ENCODE measurements at regions not wholly inside any gene's neighbourhood (a gene's known extent, or its start where the extent isn't known, plus 50 kb on each side); places are given as distances from the start of the nearest gene placed in this dataset.
"Not testable (repeated sequence)": the region's sequence is repeated elsewhere in the genome, so short reads cannot be mapped to it uniquely, and the experiment has no call there.

- peaks cover 0 to 2% (median 0%) of the 10 kb centered on the region in 4 donors for H3K27me3 ChIP-seq
- H3K4me3 ChIP-seq: no peak overlapping the region
- no peak overlapping the region for H3K27ac ChIP-seq
- peaks cover 4 to 6% (median 4%) of the 10 kb centered on the region in 4 donors for H3K4me1 ChIP-seq
- H3K9me3 ChIP-seq: no peaks in the 10 kb centered on the region
- DNase-seq (no peak), ATAC-seq (ENCODE audit: low FRiP score in 2 of 2) (no peak)
- no peaks in the 10 kb centered on the region for H3K36me3 ChIP-seq
- TF ChIP-seq EP300 (IDR thresholded peaks at IDR 0.05) (no peak), POLR2AphosphoS5 (IDR thresholded peaks at IDR 0.05) (no peak), POLR2A (IDR thresholded peaks at IDR 0.05) (no peak)
- TF ChIP-seq, protein P1, sequence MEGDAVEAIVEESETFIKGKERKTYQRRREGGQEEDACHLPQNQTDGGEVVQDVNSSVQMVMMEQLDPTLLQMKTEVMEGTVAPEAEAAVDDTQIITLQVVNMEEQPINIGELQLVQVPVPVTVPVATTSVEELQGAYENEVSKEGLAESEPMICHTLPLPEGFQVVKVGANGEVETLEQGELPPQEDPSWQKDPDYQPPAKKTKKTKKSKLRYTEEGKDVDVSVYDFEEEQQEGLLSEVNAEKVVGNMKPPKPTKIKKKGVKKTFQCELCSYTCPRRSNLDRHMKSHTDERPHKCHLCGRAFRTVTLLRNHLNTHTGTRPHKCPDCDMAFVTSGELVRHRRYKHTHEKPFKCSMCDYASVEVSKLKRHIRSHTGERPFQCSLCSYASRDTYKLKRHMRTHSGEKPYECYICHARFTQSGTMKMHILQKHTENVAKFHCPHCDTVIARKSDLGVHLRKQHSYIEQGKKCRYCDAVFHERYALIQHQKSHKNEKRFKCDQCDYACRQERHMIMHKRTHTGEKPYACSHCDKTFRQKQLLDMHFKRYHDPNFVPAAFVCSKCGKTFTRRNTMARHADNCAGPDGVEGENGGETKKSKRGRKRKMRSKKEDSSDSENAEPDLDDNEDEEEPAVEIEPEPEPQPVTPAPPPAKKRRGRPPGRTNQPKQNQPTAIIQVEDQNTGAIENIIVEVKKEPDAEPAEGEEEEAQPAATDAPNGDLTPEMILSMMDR (IDR thresholded peaks at IDR 0.05): no peak
- 96 to 97% methylated on average over 2 of the region's 2 CpGs for WGBS, 2 donors
Observed at GRCh38 chr3:72651498-72651897, 196.7 kb downstream of the SHQ1 start.

GRCh38 chr3:72646263-72646662, 202.0 kb downstream of the SHQ1 start:
- H3K36me3 ChIP-seq: no peaks in the 10 kb centered on the region
- no peaks in the 10 kb centered on the region for H3K9me3 ChIP-seq
- DNase-seq (no peak), ATAC-seq (ENCODE audit: low FRiP score in 2 of 2) (no peak)
- 69 to 95% methylated on average over 2 of the region's 2 CpGs for WGBS, 2 donors
- no peak overlapping the region for H3K4me3 ChIP-seq
- no peak overlapping the region for H3K27ac ChIP-seq
- H3K27me3 ChIP-seq: no peaks in the 10 kb centered on the region
- H3K4me1 ChIP-seq: no peaks in the 10 kb centered on the region
- TF ChIP-seq POLR2A (IDR thresholded peaks at IDR 0.05) (no peak), EP300 (IDR thresholded peaks at IDR 0.05) (no peak), POLR2AphosphoS5 (IDR thresholded peaks at IDR 0.05) (no peak)
- TF ChIP-seq, protein P1 (IDR thresholded peaks at IDR 0.05): no peak

DNA sequence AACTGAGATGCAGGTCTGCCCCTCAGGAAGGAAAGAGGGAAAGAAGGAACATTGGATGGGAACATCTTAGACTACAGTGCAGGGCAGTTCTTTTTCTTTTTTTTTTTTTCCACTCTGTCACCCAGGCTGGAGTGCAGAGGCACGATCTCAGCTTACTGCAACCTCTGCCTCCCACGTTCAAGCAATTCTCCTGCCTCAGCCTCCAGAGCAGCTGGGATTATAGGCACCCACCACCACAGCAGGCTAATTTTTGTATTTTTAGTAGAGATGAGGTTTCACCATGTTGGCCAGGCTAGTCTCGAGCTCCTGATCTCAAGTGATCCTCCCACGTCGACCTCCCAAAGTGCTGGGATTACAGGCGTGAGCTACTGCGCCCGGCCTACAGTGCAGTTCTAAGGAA, 204.6 kb downstream of the SHQ1 start:
- not testable (repeated sequence) for ATAC-seq (ENCODE audit: low FRiP score in 2 of 2); H3K27ac ChIP-seq; H3K9me3 ChIP-seq; H3K4me3 ChIP-seq; H3K36me3 ChIP-seq; H3K4me1 ChIP-seq; H3K27me3 ChIP-seq; DNase-seq
- 84 to 97% methylated on average over 2 to 8 of the region's 8 CpGs for WGBS, 2 donors

- no peaks in the 10 kb centered on the region for H3K27me3 ChIP-seq
- peaks cover 0 to 3% (median 0%) of the 10 kb centered on the region in 4 donors for H3K4me1 ChIP-seq
- H3K4me3 ChIP-seq: no peak overlapping the region
- H3K9me3 ChIP-seq: no peaks in the 10 kb centered on the region
- WGBS, 2 donors: 83 to 100% methylated on average over 2 of the region's 2 CpGs
- no peak overlapping the region for H3K27ac ChIP-seq
- no peak for DNase-seq
- TF ChIP-seq, protein P1 (IDR thresholded peaks at IDR 0.05): no peak
- TF ChIP-seq POLR2A (IDR thresholded peaks at IDR 0.05) (no peak), POLR2AphosphoS5 (IDR thresholded peaks at IDR 0.05) (no peak), EP300 (IDR thresholded peaks at IDR 0.05) (no peak)
- ATAC-seq (ENCODE audit: low FRiP score in 2 of 2): no peak
- no peaks in the 10 kb centered on the region for H3K36me3 ChIP-seq
Observed at GRCh38 chr3:72641684-72642083, 206.6 kb downstream of the SHQ1 start.

GRCh38 chr3:72641072-72641471, 207.2 kb downstream of the SHQ1 start:
- Histone ChIP-seq H3K27ac (no peak overlapping the region), H3K27me3 (no peaks in the 10 kb centered on the region), H3K36me3 (no peaks in the 10 kb centered on the region), H3K9me3 (no peaks in the 10 kb centered on the region), H3K4me3 (no peak overlapping the region), H3K4me1 (peaks cover 0 to 3% (median 0%) of the 10 kb centered on the region in 4 donors)
- no peak for DNase-seq
- ATAC-seq (ENCODE audit: low FRiP score in 2 of 2): no peak
- TF ChIP-seq POLR2AphosphoS5 (IDR thresholded peaks at IDR 0.05) (no peak), POLR2A (IDR thresholded peaks at IDR 0.05) (no peak), EP300 (IDR thresholded peaks at IDR 0.05) (no peak)
- TF ChIP-seq, protein P1 (IDR thresholded peaks at IDR 0.05): no peak
- 90 to 95% methylated on average over 4 of the region's 4 CpGs for WGBS, 2 donors
